Keratinocyte (primary cell): ENCODE measurements at regions not wholly inside any gene's neighbourhood (a gene's known extent, or its start where the extent isn't known, plus 50 kb on each side); places are given as distances from the start of the nearest gene placed in this dataset.
"Not testable (repeated sequence)": the region's sequence is repeated elsewhere in the genome, so short reads cannot be mapped to it uniquely, and the experiment has no call there.

Source experiments
- DNase-seq: peaks from one replicate; pipeline ENCODE4 v3.0.0-alpha.2; 2011; ENCODE audit warnings: low read depth, missing footprints, low spot score
- FAIRE-seq: peaks from 2 replicates; lab custom pipeline; 2011; peaks lifted over from hg19 to GRCh38; lab: Jason Lieb, UNC
- H2AFZ ChIP-seq: 2 replicates; pipeline ENCODE4 v1.6.0; 2012; ENCODE audit warnings: low read length, control low read depth, inconsistent platforms; ENCODE audit not compliant: control insufficient read depth
- H3K27ac ChIP-seq: 2 replicates; pipeline ENCODE4 v1.5.1; 2011; ENCODE audit warnings: low read length; ENCODE audit not compliant: control insufficient read depth, insufficient read depth
- H3K27me3 ChIP-seq: 3 replicates; pipeline ENCODE4 v1.6.0; 2011; ENCODE audit warnings: low read length; ENCODE audit not compliant: control insufficient read depth, insufficient read depth; ENCODE audit errors: extremely low read depth
- H3K36me3 ChIP-seq, 2 experiments: 2 replicates in 1 of 2; 3 replicates in 1 of 2; pipeline ENCODE4 v1.5.1; 2011; ENCODE audit warnings: low read length in 2 of 2, mild to moderate bottlenecking in 1 of 2; ENCODE audit not compliant: control insufficient read depth in 2 of 2, insufficient read depth in 2 of 2; ENCODE audit errors: extremely low read depth in 1 of 2
- H3K4me1 ChIP-seq: 3 replicates; pipeline ENCODE4 v1.5.1; 2011; ENCODE audit warnings: low read length; ENCODE audit not compliant: control insufficient read depth, insufficient read depth; ENCODE audit errors: extremely low read depth
- H3K4me2 ChIP-seq: 3 replicates; pipeline ENCODE4 v1.6.0; 2011; ENCODE audit warnings: low read depth, low read length; ENCODE audit not compliant: control insufficient read depth, insufficient read depth; ENCODE audit errors: extremely low read depth
- H3K4me3 ChIP-seq, 3 experiments: fragments of 200-600 bp in 1 of 3; sonication (generic) in 1 of 3; 2 replicates in 2 of 3; 3 replicates in 1 of 3; pipeline ENCODE4 v1.5.1; 2011 to 2016; ENCODE audit warnings: low read length in 3 of 3, mild to moderate bottlenecking in 3 of 3, control low read depth in 2 of 3, inconsistent platforms in 1 of 3, low read depth in 1 of 3, mixed read lengths in 1 of 3, mixed run types in 1 of 3, moderate library complexity in 1 of 3; ENCODE audit not compliant: control insufficient read depth in 2 of 3, insufficient read depth in 2 of 3; ENCODE audit errors: extremely low read depth in 1 of 3
- H3K79me2 ChIP-seq: 2 replicates; pipeline ENCODE4 v1.6.0; 2012; ENCODE audit warnings: low read length; ENCODE audit not compliant: control insufficient read depth, insufficient read depth
- H3K9ac ChIP-seq: 3 replicates; pipeline ENCODE4 v1.6.0; 2011; ENCODE audit warnings: low read length; ENCODE audit not compliant: control insufficient read depth, insufficient read depth; ENCODE audit errors: extremely low read depth
- H3K9me1 ChIP-seq: 3 replicates; pipeline ENCODE4 v1.6.0; 2011; ENCODE audit warnings: low read length; ENCODE audit not compliant: control insufficient read depth, insufficient read depth; ENCODE audit errors: extremely low read depth
- H3K9me3 ChIP-seq: 2 replicates; pipeline ENCODE4 v1.5.1; 2012; ENCODE audit warnings: low read depth, low read length; ENCODE audit not compliant: control insufficient read depth
- H4K20me1 ChIP-seq: 3 replicates; pipeline ENCODE4 v1.6.0; 2011; ENCODE audit warnings: low read length; ENCODE audit not compliant: control insufficient read depth, insufficient read depth; ENCODE audit errors: extremely low read depth
- EZH2 ChIP-seq: IDR thresholded peaks from one replicate; pipeline ENCODE4 v1.6.1; 2012; ENCODE audit warnings: inconsistent platforms, mild to moderate bottlenecking, low read length, moderate library complexity
- dilution Hi-C: fragments of 300-500 bp; cut with MboI; formaldehyde crosslinking; loops from one replicate; pipeline ENCODE4 v1.7.0; 2020; ENCODE audit warnings: low sequenced_read_pairs; ENCODE audit not compliant: extremely low pct_ligation_motif_present
- TF ChIP-seq, protein P1 (sequence below), 3 experiments: IDR thresholded peaks in 1 of 3; conservative IDR thresholded peaks in 1 of 3; optimal IDR thresholded peaks in 1 of 3; 2 replicates in 2 of 3; 3 replicates in 1 of 3; pipeline versions ENCODE3 to v1.5.1; 2011; ENCODE audit warnings: low read length in 3 of 3, mild to moderate bottlenecking in 3 of 3, moderate library complexity in 2 of 3, control low read depth in 1 of 3, inconsistent platforms in 1 of 3; ENCODE audit not compliant: insufficient read depth in 2 of 3; ENCODE audit errors: extremely low read depth in 1 of 3

DNA sequence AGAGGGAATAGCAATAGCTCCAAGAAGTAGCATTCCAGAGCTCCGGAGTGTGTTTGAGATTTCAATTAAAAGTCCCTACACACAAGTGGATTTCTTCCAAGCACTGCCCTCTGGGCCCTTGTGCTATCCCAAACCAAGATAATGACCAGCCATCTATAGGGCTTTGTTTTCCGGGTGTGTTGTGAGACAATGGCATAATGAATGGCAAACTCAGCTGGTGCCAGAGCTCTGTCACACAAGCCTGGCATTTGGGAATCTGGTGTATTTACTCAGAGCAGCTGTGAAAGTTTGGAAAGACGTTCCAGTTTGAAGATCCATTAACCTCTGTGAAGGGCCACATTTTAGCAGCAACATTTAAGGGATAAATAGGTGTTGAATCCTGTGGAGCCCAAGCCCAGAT is 61.2 kb upstream of the TMTC2 start:
- Histone ChIP-seq H3K9ac (no peak overlapping the region), H3K4me2 (no peak overlapping the region), H3K27me3 (no peaks in the 10 kb centered on the region), H4K20me1 (no peaks in the 10 kb centered on the region), H3K27ac (no peak overlapping the region), H3K79me2 (no peaks in the 10 kb centered on the region), H3K9me1 (no peaks in the 10 kb centered on the region), H2AFZ (no peak overlapping the region), H3K4me3 (no peak overlapping the region), H3K36me3 (no peaks in the 10 kb centered on the region), H3K9me3 (no peaks in the 10 kb centered on the region), H3K4me1 (no peaks in the 10 kb centered on the region)
- peak; percentile 41 for FAIRE-seq
- no peak for DNase-seq
- TF ChIP-seq EZH2: no peak
- TF ChIP-seq, protein P1, sequence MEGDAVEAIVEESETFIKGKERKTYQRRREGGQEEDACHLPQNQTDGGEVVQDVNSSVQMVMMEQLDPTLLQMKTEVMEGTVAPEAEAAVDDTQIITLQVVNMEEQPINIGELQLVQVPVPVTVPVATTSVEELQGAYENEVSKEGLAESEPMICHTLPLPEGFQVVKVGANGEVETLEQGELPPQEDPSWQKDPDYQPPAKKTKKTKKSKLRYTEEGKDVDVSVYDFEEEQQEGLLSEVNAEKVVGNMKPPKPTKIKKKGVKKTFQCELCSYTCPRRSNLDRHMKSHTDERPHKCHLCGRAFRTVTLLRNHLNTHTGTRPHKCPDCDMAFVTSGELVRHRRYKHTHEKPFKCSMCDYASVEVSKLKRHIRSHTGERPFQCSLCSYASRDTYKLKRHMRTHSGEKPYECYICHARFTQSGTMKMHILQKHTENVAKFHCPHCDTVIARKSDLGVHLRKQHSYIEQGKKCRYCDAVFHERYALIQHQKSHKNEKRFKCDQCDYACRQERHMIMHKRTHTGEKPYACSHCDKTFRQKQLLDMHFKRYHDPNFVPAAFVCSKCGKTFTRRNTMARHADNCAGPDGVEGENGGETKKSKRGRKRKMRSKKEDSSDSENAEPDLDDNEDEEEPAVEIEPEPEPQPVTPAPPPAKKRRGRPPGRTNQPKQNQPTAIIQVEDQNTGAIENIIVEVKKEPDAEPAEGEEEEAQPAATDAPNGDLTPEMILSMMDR (optimal IDR thresholded peaks at IDR 0.05 in 1 of 3, IDR thresholded peaks at IDR 0.05 in 1 of 3, conservative IDR thresholded peaks at IDR 0.05 in 1 of 3; ENCODE audit: extremely low read depth in 1 of 3, insufficient read depth in 2 of 3, low read length in 3 of 3): no peak
- dilution Hi-C loops: no loop called here

DNA sequence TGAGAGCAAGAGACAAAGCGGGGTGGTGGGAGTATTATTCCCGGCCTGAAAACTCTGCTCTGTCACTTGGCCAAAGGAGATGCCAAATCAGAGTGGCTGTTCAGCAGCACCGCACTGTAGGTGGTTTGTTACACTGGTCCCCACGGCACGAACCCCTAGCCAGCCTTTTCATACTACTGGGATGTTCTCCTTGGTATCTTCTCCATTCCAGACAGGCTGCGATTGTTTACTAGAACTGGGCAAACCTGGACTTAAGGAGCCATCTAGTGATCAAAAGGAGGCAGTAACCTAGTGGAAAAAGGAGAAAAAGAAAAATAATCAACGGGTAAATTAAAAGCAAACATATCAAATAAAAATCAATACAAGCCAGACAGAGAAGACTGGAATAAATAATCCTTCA is 58.9 kb upstream of the TMTC2 start:
- no peak overlapping the region for H3K27ac ChIP-seq

DNA sequence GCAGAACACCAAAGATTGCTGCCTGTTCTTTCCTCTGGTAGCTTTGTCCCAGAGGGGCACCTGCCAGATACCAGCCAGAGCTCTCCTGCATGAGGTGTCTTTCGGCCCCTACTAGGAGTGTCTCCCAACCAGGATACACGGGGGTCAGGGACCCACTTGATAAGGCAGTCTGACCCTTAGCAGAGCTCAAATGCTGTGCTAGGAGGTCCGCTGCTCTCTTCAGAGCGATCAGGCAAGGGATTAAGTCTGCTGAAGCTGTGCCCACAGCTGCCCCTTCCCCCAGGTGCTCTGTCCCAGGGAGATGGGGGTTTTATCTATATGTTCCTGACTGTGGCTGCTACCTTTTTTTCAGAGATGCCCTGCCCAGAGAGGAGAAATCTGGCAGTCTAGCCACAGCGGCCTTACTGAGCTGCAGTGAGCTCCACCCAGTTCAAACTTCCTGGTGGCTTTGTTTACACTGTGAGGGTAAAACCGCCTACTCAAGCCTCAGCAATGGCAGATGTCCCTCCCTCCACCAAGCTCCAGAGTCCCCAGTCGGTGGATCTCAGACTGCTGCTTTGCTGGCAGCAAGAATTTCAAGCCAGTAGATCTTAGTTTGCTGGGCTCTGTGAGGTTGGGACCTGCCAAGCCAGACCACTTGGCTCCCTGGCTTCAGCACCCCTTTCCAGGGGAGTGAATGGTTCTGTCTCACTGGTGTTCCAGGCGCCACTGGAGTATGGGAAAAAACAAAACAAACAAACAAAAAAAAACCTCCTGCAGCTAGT is 52.0 kb upstream of the TMTC2 start:
- H4K20me1 ChIP-seq, H3K9ac ChIP-seq, H3K79me2 ChIP-seq, H3K9me3 ChIP-seq, H2AFZ ChIP-seq, H3K4me1 ChIP-seq, H3K27me3 ChIP-seq, DNase-seq, H3K36me3 ChIP-seq, dilution Hi-C loops, FAIRE-seq, H3K4me3 ChIP-seq, H3K9me1 ChIP-seq, H3K4me2 ChIP-seq, H3K27ac ChIP-seq: not testable (repeated sequence)

More for the DNA sequence above, 58.9 kb upstream of the TMTC2 start:
- FAIRE-seq (peak; percentile 80), DNase-seq (no peak)
- no peak overlapping the region for H3K4me2 ChIP-seq
- no peak overlapping the region for H3K9ac ChIP-seq
- no peaks in the 10 kb centered on the region for H3K9me3 ChIP-seq
- H3K4me1 ChIP-seq: no peaks in the 10 kb centered on the region
- no peaks in the 10 kb centered on the region for H3K9me1 ChIP-seq
- H3K27me3 ChIP-seq: no peaks in the 10 kb centered on the region
- TF ChIP-seq, protein P1 (optimal IDR thresholded peaks at IDR 0.05 in 1 of 3, IDR thresholded peaks at IDR 0.05 in 1 of 3, conservative IDR thresholded peaks at IDR 0.05 in 1 of 3; ENCODE audit: extremely low read depth in 1 of 3, insufficient read depth in 2 of 3, low read length in 3 of 3): peak; percentile 43 to 46 (median 43)
- TF ChIP-seq EZH2: no peak
- dilution Hi-C loops: no loop called here
- H4K20me1 ChIP-seq: no peaks in the 10 kb centered on the region
- H3K4me3 ChIP-seq: no peak overlapping the region
- no peaks in the 10 kb centered on the region for H3K79me2 ChIP-seq
- no peaks in the 10 kb centered on the region for H3K36me3 ChIP-seq
- no peak overlapping the region for H2AFZ ChIP-seq
